ENCODE measurements at regions not wholly inside any gene's neighbourhood (a gene's known extent, or its start where the extent isn't known, plus 50 kb on each side); places are given as distances from the start of the nearest gene placed in this dataset.
A peak's percentile ranks its signal among the peaks of the same experiment; 100 is the strongest.
"Not testable (repeated sequence)": the region's sequence is repeated elsewhere in the genome, so short reads cannot be mapped to it uniquely, and the experiment has no call there.

GRCh38 chr18:22828171-22828570, 105.0 kb upstream of the RBBP8 start:
- peak; percentile 55 for DNase-seq

GRCh38 chr18:22828583-22828982, 104.5 kb upstream of the RBBP8 start:
- not testable (repeated sequence) for DNase-seq

- no peak for DNase-seq
Observed at GRCh38 chr18:22829781-22830180, 103.3 kb upstream of the RBBP8 start.

- DNase-seq: no peak
Observed at GRCh38 chr18:22830511-22830910, 102.6 kb upstream of the RBBP8 start.

- DNase-seq: peak; percentile 63
Observed at GRCh38 chr18:22831441-22831904, 101.7 kb upstream of the RBBP8 start.

- no peak for DNase-seq
Observed at GRCh38 chr18:22836932-22837331, 96.2 kb upstream of the RBBP8 start.

GRCh38 chr18:22838221-22838620, 94.9 kb upstream of the RBBP8 start:
- DNase-seq: no peak

- no peak for DNase-seq
Observed at GRCh38 chr18:22838639-22839277, 94.4 kb upstream of the RBBP8 start.

GRCh38 chr18:22839340-22839821, 93.7 kb upstream of the RBBP8 start:
- DNase-seq: no peak

GRCh38 chr18:22840606-22841144, 92.5 kb upstream of the RBBP8 start:
- DNase-seq: peak; percentile 52

- DNase-seq: no peak
Observed at GRCh38 chr18:22841840-22842239, 91.3 kb upstream of the RBBP8 start.

- no peak for DNase-seq
Observed at GRCh38 chr18:22844190-22844589, 88.9 kb upstream of the RBBP8 start.

- no peak for DNase-seq
Observed at GRCh38 chr18:22844628-22845027, 88.5 kb upstream of the RBBP8 start.

- DNase-seq: no peak
Observed at GRCh38 chr18:22846088-22846683, 86.9 kb upstream of the RBBP8 start.

GRCh38 chr18:22846697-22847096, 86.4 kb upstream of the RBBP8 start:
- DNase-seq: no peak

GRCh38 chr18:22847392-22847791, 85.7 kb upstream of the RBBP8 start:
- DNase-seq: no peak

- DNase-seq: no peak
Observed at GRCh38 chr18:22847867-22848451, 85.2 kb upstream of the RBBP8 start.

GRCh38 chr18:22848615-22849014, 84.5 kb upstream of the RBBP8 start:
- peak; percentile 70 for DNase-seq

GRCh38 chr18:22856870-22857269, 76.3 kb upstream of the RBBP8 start:
- no peak for DNase-seq

- no peak for DNase-seq
Observed at GRCh38 chr18:22858121-22858520, 75.0 kb upstream of the RBBP8 start.

GRCh38 chr18:22860807-22861206, 72.3 kb upstream of the RBBP8 start:
- no peak for DNase-seq

GRCh38 chr18:22865354-22866116, 67.6 kb upstream of the RBBP8 start:
- DNase-seq: no peak

- no peak for DNase-seq
Observed at GRCh38 chr18:22868831-22869230, 64.3 kb upstream of the RBBP8 start.

Data from fibroblast of skin of right quadriceps (primary cell).